ENCODE measurements at regions not wholly inside any gene's neighbourhood (a gene's known extent, or its start where the extent isn't known, plus 50 kb on each side); places are given as distances from the start of the nearest gene placed in this dataset.

DNA sequence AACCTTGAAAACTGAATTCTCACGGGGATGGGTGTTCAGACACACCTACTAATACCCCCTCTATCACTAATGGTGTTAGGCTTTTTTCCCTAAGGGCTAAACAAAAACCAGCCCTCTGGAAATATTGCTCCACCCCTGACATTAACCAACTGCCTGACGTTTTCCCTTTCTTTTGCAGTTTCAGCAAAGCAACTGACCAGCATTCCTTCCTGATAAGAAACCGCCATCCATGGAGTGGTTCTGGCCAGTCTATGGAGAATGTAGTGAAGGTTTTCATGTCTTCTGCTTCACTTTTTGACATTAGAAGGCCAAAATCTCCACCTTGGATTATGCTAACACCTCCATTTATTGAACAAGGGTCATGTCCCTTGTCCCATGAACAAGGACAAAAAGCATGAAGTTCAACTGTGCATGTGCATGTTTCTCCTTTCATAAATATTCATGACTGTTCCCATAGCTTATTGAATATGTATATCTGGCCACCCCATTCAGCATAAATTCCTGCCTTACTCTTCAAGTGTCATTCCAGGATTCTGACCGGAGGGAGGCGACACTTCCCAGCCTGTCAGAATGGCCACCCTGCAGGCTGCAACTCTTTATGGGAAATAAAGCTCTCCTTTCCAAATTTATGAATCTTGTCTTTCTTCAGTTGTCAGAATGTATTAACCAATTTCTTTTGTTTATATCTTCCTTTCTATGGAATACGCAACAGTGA lies 314.3 kb downstream of the HHIPL2 start:
- Histone ChIP-seq H3K4me2 (ENCODE audit: low read length) (no peak overlapping the region), H3K9me3 (ENCODE audit: low read length) (no peaks in the 10 kb centered on the region), H3F3A (ENCODE audit: insufficient read depth, low read length, poor library complexity, severe bottlenecking) (no peaks in the 10 kb centered on the region), H3K36me3 (ENCODE audit: insufficient read depth, low read length) (no peaks in the 10 kb centered on the region), H3K27me3 (ENCODE audit: insufficient read depth, low read depth, low read length) (no peaks in the 10 kb centered on the region), H3K9me2 (ENCODE audit: insufficient read depth, low read length) (no peaks in the 10 kb centered on the region), H3K4me3 (ENCODE audit: low read length) (no peak overlapping the region), H3K9ac (ENCODE audit: low read length) (no peak overlapping the region), H2AFZ (ENCODE audit: low read depth, low read length) (no peak overlapping the region), H4K20me1 (ENCODE audit: insufficient read depth) (no peaks in the 10 kb centered on the region), H3K79me2 (replicated peaks; ENCODE audit: insufficient read depth, low read length) (no peaks in the 10 kb centered on the region), H3K27ac (ENCODE audit: low read length) (no peak overlapping the region)
- TF ChIP-seq POLR2AphosphoS5 (IDR thresholded peaks at IDR 0.05), result no peak
- no peak for TF ChIP-seq RAD21 (conservative IDR thresholded peaks at IDR 0.05)
- TF ChIP-seq EZH2 (IDR thresholded peaks at IDR 0.05; ENCODE audit: borderline replicate concordance, insufficient read depth, low read length, poor library complexity, severe bottlenecking), result no peak
- TF ChIP-seq EP300 (conservative IDR thresholded peaks at IDR 0.05; ENCODE audit: poor library complexity, severe bottlenecking), result no peak
- no peak for TF ChIP-seq MXI1 (conservative IDR thresholded peaks at IDR 0.05; ENCODE audit: poor library complexity, severe bottlenecking)
- TF ChIP-seq, protein P1, sequence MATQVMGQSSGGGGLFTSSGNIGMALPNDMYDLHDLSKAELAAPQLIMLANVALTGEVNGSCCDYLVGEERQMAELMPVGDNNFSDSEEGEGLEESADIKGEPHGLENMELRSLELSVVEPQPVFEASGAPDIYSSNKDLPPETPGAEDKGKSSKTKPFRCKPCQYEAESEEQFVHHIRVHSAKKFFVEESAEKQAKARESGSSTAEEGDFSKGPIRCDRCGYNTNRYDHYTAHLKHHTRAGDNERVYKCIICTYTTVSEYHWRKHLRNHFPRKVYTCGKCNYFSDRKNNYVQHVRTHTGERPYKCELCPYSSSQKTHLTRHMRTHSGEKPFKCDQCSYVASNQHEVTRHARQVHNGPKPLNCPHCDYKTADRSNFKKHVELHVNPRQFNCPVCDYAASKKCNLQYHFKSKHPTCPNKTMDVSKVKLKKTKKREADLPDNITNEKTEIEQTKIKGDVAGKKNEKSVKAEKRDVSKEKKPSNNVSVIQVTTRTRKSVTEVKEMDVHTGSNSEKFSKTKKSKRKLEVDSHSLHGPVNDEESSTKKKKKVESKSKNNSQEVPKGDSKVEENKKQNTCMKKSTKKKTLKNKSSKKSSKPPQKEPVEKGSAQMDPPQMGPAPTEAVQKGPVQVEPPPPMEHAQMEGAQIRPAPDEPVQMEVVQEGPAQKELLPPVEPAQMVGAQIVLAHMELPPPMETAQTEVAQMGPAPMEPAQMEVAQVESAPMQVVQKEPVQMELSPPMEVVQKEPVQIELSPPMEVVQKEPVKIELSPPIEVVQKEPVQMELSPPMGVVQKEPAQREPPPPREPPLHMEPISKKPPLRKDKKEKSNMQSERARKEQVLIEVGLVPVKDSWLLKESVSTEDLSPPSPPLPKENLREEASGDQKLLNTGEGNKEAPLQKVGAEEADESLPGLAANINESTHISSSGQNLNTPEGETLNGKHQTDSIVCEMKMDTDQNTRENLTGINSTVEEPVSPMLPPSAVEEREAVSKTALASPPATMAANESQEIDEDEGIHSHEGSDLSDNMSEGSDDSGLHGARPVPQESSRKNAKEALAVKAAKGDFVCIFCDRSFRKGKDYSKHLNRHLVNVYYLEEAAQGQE (IDR thresholded peaks at IDR 0.05; ENCODE audit: borderline replicate concordance), result no peak
- TF ChIP-seq, protein P2, sequence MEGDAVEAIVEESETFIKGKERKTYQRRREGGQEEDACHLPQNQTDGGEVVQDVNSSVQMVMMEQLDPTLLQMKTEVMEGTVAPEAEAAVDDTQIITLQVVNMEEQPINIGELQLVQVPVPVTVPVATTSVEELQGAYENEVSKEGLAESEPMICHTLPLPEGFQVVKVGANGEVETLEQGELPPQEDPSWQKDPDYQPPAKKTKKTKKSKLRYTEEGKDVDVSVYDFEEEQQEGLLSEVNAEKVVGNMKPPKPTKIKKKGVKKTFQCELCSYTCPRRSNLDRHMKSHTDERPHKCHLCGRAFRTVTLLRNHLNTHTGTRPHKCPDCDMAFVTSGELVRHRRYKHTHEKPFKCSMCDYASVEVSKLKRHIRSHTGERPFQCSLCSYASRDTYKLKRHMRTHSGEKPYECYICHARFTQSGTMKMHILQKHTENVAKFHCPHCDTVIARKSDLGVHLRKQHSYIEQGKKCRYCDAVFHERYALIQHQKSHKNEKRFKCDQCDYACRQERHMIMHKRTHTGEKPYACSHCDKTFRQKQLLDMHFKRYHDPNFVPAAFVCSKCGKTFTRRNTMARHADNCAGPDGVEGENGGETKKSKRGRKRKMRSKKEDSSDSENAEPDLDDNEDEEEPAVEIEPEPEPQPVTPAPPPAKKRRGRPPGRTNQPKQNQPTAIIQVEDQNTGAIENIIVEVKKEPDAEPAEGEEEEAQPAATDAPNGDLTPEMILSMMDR (IDR thresholded peaks at IDR 0.05; ENCODE audit: poor library complexity, severe bottlenecking), result no peak
- TF ChIP-seq TAF1 (IDR thresholded peaks at IDR 0.05; ENCODE audit: low read depth), result no peak
- TF ChIP-seq SMC3 (conservative IDR thresholded peaks at IDR 0.05; ENCODE audit: poor library complexity), result no peak

DNA sequence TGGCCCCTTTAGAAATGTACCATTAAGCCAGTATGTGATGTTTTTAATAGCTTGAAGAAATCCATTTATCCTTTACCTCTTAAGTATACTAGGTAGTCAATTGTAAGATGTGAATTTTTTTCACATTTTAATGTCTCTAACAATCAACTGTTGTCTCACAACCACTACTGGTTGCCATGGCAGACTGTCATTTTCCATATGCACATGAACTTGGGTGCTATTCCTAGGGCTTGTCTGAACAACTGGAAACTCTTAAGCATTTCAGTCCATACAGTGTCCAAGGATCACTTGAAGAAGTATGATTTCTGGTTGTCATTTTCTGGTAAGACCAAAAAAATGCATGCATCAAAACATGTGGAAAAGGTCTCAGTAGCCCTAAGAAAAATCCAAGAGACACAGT lies 315.1 kb downstream of the HHIPL2 start:
- H2AFZ ChIP-seq (ENCODE audit: low read depth, low read length), result no peak overlapping the region
- H3K4me2 ChIP-seq (ENCODE audit: low read length), result no peak overlapping the region
- H3K79me2 ChIP-seq (replicated peaks; ENCODE audit: insufficient read depth, low read length), result no peaks in the 10 kb centered on the region
- H3K9me3 ChIP-seq (ENCODE audit: low read length), result no peaks in the 10 kb centered on the region
- H3K4me3 ChIP-seq (ENCODE audit: low read length), result no peak overlapping the region
- no peaks in the 10 kb centered on the region for H3K9me2 ChIP-seq (ENCODE audit: insufficient read depth, low read length)
- H3K9ac ChIP-seq (ENCODE audit: low read length), result no peak overlapping the region
- no peak overlapping the region for H3K27ac ChIP-seq (ENCODE audit: low read length)
- H4K20me1 ChIP-seq (ENCODE audit: insufficient read depth), result no peaks in the 10 kb centered on the region
- no peaks in the 10 kb centered on the region for H3K27me3 ChIP-seq (ENCODE audit: insufficient read depth, low read depth, low read length)
- TF ChIP-seq EP300 (conservative IDR thresholded peaks at IDR 0.05; ENCODE audit: poor library complexity, severe bottlenecking) (no peak), RAD21 (conservative IDR thresholded peaks at IDR 0.05) (no peak), SMC3 (conservative IDR thresholded peaks at IDR 0.05; ENCODE audit: poor library complexity) (no peak), POLR2AphosphoS5 (IDR thresholded peaks at IDR 0.05) (no peak), TAF1 (IDR thresholded peaks at IDR 0.05; ENCODE audit: low read depth) (no peak), MXI1 (conservative IDR thresholded peaks at IDR 0.05; ENCODE audit: poor library complexity, severe bottlenecking) (no peak)
- TF ChIP-seq, protein P1 (IDR thresholded peaks at IDR 0.05; ENCODE audit: borderline replicate concordance), result no peak
- TF ChIP-seq, protein P2 (IDR thresholded peaks at IDR 0.05; ENCODE audit: poor library complexity, severe bottlenecking), result no peak
- no peaks in the 10 kb centered on the region for H3K36me3 ChIP-seq (ENCODE audit: insufficient read depth, low read length)
- no peaks in the 10 kb centered on the region for H3F3A ChIP-seq (ENCODE audit: insufficient read depth, low read length, poor library complexity, severe bottlenecking)

Data from neural cell (in vitro differentiated cells).